ENCODE measurements at regions not wholly inside any gene's neighbourhood (a gene's known extent, or its start where the extent isn't known, plus 50 kb on each side); places are given as distances from the start of the nearest gene placed in this dataset.
"Not testable (repeated sequence)": the region's sequence is repeated elsewhere in the genome, so short reads cannot be mapped to it uniquely, and the experiment has no call there.

DNA sequence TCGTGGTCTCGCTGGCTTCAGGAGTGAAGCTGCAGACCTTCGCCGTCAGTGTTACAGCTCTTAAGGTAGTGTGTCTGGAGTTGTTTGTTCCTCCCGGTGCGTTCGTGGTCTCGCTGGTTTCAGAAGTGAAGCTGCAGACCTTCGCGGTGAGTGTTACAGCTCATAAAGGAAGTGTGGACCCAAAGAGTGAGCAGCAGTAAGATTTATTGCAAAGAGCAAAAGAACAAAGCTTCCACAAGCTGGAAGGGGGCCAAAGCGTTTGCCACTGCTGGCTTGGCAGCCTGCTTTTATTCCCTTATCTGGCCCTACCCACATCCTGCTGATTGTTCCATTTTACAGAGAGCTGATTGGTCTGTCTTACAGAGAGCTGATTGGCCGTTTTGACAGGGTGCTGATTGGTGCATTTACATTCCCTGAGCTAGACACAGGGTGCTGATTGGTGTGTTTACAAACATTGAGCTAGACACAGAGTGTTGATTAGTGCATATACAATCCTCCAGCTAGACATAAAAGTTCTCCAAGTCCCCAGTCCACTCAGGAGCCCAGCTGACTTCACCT, 1256.0 kb downstream of the STIM2 start:
- DNase-seq: not testable (repeated sequence)

DNA sequence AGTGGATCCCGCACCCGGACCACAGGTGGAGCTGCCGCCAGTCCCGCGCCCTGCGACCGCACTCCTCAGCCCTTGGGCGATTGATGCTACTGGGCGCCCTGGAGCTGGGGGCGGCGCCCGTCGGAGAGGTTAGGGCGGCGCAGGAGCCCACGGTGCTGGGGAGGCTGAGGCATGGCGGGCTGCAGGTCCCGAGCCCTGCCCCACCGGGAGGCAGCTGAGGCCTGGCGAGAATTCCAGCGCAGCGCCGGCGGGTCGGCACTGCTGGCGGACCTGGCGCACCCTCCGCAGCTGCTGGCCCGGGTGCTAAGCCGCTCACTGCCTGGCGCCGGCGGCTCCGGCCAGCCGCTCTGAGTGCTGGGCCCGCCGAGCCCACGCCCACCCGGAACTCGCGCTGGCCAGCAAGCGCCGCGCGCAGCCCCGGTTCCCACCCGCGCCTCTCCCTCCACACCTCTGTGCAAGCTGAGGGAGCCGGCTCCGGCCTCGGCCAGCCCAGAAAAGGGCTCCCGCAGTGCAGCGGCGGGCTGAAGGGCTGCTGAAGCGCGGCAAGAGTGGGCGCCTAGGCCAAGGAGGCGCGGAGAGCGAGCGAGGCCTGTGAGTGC, 1256.5 kb downstream of the STIM2 start:
- DNase-seq: no peak

DNA sequence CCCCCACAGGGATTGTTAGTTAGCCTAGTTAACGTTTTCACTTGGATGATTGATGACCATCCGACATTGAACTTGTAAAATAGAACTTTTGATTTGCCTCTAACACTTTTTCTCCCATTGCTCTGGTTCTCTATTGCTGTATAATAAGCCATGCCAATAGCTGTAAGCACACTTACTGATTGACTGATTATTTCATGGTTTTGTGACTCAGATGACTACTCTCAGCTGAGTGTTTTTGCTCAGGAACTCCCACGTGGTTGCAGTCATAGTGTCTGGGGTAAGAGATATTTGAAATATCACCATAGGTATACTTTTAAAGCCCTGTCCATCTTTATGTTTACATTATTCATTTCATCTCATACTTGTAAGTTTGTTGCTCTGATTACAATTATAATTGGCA, 1285.5 kb downstream of the STIM2 start:
- no peak for DNase-seq

DNA sequence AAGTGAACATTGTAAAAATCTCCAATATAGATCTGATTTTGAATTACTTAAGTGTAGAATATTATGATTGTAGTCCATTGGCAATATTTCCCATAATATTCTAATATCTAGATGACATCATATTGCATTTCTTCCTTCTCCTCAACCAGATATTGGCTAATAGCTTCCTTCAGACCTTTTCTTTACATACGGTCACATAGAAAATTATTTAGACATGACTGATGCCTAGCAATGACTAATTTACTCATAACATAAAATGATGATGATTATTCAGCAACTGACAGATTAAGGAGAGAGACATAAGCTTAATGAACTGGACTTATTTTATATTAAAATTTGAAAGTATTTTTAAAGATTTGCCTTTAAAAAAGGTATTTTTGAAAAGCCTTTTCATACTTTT, 1287.6 kb downstream of the STIM2 start:
- DNase-seq: no peak

DNA sequence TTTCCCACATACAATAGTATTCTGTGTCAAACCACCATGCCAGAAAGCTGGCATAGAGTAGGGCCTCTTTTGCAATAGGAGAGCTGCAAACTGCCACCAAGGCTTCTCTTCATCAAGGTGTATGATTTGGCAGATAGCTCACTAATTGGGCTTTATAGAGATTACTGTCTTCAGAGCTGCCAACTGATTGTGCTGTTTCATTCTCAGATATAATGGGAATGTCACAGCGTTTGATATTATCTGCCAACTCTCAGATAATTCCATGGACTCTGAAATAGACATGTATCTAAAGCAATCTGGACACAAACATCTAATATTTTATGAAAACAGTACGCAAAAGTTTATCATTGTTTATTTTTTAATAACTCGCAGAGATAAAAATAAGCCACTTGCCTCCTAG, 1289.1 kb downstream of the STIM2 start:
- DNase-seq: no peak

DNA sequence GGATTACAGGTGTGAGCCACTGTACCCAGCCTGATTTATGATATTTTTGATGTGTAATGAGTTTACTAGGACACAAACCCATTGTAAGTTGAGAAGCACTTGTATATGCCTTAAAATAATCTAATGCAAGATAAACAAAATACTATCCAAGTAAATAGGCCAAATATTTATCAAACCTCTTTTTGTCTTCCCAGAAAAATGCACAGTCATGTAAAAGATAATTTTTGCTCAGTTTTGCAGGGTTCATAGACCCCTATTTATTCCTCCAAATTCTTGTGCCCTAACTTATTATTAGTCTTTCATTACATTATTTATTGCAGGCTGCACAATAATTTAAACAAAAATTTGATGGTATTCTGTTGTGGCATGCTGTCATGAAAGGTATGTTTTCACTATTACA, 1290.7 kb downstream of the STIM2 start:
- DNase-seq: no peak

DNA sequence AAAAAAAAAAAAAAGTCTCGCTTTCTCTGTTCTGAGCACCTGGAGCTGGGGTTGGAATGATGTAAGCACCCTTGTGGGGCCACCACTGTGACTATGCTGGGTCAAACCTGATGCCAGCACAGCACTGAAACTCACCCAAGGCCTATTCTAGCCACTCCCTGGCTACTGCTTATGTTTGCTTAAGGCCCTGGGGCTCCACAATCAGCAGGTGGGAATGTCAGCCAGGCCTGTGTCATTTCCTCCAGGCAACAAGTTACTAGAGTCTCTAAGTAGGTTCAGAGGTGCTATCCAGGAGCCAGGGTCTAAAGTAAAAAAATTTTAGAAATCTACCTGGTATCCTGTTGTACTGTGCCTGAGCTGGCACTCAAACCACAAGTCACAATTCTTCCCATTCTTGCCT, 1306.8 kb downstream of the STIM2 start:
- DNase-seq: no peak

DNA sequence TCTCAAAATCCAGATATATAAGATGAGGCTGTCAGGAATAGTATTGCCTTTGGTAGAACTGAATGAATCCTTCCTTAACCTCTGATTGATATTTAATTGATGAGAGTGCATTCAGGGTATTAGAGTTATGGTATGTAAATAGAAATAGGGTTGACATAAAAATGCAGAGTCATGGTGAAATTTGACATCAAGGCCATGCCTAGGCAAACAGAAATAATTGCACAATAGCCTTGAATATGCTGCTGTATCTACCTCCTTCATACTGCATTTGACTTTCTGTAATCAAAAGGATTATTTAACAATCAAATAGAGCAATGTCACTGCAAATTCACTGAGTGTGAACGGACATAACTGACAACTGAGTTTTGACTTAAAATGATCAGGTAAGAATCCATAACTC, 1316.3 kb downstream of the STIM2 start:
- DNase-seq: no peak

DNA sequence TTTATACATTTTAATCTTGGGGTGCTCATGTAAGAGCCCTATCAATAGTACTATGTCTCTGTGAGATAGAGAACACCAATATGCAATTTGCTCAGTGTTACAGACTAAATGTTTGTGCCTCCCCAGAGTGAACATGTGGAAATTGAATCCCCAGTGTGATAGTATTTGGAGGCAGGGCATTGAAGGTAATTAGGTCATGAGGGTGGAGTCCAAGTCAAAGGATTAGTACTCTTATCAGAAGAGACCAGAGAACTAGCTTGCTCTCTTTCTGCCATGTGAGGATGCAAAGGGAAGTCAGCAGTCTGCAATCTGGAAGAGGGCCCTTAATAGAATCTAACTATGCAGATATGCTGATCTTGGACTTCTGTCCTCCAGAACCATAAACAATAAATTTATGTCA, 1317.0 kb downstream of the STIM2 start:
- no peak for DNase-seq

DNA sequence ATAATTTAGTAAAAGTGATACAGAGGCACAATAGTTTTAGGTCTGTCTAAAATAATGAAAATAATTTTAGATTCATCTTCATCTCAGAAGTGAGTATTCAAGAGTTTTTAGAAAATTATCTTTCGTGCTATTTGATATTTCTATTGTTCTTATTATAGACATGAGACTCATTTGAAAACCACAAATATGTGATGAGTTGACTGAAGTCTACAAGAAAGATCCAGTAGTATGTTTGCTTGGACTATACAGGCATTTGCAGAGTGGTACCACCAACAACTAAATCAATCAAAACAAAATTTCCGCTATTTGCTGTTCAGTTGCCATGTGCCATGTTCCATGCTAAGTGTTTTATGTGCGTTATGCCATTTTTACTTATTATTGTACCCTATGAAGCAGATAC, 1318.5 kb downstream of the STIM2 start:
- DNase-seq: no peak

DNA sequence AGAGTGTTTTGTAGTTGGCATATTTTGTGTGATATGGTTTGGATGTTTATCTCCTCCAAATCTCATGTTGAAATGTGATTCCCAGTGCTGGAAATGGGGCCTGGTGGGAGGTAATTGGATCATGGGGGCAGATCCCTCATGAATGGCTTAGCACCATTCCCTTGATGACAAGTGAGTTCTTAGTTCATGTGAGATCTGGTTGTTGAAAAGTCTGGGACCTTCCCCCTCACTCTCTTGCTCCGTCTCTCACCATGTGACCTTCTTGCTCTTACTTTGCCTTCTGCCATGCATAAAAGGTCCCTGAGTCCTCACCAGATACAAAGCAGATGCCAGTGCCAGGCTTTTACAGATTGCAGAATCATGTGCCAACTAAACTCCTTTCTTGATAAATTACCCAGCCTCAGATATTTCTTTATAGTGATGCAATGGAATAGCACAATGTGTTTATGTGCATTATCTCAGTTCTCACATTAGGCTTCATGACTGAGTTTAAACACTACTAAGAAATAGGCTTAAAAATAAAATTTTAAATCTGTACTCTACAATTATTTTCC, 1348.8 kb downstream of the STIM2 start:
- no peak for DNase-seq

DNA sequence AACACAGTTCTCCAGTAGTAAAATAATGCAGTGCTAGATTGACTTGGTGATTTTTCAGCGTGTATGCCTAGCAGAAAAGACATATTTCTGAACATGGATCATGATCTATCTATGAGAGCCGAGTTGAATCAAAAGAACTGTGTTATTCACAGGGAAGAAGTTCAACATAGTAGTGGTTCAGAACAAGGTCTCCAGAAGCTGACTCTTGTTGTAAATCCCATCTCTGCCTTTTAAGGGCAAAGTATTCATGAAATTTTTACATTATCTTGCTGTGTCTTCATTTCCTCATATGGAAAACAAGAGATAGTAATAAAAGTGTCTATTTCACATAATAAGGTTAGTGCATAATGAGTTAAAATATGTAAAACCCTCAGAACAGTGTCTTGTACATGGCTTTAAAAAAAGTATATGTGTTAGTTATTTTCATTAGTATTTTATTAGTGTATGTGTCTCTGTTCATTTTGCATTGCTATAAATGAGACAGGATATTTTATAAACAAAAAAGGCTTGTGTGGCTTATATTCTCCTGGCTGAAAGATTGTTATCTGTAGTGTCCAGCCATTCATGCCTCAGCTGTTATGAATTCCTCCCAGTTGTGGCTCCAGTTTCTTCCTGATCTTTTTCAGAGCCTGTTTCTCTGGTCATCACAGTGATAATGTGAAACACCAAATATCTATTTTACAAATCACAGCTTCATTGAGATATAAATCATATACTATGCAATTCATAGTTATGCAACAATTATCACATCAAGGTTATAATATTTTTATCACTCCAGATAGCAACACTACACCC, 1351.2 kb downstream of the STIM2 start:
- DNase-seq: no peak

DNA sequence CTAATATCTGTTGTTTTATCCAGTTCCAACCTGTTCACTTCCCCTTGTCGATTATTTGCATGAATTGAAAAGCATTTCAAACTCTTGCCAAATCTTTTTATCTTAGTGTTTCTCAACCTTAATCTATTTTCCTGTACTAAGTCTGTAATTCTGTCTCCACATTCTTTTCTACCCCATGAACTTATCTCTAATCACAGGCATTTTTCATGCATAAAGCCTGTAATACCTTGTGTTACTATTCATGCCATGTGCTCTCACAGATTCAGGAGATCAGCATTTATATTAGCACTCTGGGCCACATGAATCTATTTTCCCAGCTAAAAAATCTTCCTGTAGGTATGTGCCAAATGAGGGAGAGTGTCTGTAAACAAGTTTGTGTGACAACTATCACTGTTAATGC, 1360.9 kb downstream of the STIM2 start:
- DNase-seq: no peak

DNA sequence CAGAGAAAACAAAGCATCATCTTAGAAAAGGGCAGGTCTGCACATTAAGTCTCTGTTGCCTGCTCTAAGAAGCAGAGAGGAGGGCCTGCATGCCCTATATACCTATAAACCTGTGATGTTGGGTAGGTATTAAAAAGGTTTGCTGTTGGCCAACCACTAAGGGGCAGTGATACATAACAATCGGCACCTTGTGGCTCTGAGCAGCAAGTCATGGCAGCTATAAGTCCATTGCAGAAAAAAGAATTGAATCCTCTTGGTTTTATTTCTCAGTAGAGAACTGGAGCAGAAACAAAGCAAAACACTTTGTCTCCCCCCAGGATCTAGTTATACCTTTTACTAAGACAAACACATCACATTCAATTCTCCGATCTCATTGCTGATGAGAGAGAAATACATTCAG, 1364.4 kb downstream of the STIM2 start:
- DNase-seq: no peak

DNA sequence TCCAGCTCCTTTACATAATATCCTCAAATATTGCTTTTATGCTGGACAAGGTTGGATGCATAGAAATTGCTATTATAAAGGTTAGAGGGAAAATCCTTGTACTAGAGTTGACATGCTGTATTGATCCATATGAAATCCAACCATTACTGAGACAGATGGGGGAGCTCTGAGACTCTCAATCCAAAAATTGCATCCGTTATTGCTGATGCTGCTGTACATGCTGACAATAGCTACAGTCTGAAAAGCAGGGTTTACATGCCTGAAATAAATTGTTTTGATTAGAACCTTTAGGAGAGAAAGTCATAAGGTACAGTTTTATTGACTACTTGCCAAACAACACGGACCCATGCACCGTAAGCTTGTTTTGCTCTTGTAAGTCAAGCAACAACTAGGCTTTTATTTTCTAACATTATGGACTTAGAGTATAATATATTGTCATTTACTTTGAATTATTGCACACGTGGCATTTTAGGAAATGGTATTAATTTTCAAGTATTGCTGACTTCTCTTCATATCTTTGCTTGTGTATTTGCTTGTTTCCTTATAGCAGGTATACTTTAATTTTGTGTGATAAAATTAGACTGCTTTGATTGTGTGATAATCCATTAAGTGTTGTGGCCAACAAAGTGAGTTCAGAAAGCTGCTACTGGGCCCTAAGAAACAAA, 1365.2 kb downstream of the STIM2 start:
- no peak for DNase-seq

DNA sequence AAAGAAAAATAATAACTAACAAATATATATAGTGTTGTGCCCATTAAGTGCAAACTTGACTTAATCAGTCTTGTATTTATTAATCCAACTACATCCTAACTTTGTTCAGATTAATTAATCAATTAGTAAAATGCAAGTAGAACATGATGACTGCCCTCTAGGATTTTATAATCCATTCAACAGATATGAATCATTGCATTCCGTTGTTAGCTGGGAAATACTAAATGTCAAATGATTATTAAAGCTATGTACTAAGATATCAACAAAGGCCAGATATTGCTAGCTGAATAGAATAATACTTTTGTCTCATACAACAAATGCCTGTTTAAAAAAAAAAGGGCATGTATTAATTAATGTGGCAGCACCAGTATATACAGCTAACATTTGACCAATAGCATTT, 1366.3 kb downstream of the STIM2 start:
- no peak for DNase-seq

DNA sequence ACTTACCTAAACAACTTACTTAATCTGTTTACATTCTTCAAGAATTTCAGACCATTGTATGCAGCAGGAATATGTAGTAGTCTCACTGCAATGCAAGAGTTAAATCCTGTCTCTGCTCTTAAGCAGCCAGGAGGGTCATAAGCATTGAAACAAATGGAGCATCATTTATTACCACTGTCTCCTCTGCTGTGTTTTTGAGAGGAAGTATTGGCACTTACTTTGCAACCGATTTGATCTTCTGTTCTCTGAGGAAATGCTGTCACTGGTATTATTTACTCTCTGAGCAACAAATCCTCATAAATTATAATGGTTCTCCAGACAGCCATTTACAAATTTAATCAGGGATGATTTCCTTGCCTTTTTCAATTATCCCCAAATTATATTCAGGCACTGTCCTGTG, 1367.1 kb downstream of the STIM2 start:
- DNase-seq: no peak

DNA sequence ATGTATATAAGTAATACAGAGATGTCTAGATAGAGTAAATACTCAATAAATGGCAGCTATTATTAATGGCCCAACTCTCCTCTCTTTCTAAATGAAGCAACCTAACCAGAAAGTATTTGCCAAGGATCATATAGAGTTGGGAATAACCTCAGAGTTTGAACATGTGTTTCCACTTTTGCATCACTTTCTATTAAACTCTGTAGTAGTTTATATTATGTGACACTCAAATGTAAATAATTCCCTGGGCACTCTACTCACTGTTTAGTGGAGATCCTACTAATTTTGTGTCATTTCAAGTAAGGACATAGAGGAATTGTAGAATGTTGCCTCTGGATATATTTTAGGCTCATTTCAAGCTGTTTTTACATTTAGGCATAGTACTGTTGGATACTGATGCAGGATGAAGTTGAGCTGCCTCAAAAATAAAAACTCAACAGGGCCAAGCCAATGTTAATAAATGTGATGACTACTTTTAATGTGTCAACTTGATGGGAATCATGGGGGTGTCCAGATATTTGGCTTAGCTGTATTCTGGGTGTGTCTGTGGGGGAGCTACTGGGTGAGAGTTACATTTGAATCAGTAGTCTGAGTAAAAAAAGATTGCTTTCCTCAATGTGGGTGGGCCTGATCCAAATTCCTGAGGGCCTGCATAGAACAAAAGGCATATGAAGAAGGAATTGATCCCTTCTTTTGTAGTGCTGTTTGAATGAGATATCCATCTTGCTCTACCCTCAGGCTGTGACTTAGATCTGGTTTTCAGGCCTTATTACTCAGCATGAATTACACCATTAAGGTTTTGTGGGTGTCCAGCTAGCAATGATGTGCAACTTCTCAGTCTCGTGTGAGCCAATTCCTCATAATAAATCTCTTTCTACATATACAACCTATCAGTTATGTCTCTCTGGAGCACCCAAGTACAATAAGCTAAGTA, 1368.2 kb downstream of the STIM2 start:
- no peak for DNase-seq

DNA sequence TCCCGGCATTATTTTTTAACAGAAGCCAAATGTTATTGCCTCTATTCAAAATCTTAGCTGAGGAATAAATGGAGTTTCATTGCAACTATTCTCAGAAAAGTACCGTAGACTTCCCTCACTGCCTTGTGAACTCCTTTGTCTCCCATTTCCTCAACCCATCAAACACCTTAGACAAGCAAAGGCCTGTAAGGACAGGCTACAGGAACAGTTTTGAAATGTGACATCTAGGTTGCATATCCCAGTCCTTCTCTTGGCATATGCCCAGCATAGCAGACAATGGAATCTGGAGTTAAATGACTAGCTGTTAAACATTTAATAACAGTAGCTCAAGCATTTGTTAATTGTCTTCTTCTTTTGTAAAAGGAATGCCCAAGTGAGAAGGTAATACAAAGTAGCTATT, 1371.7 kb downstream of the STIM2 start:
- DNase-seq: no peak

DNA sequence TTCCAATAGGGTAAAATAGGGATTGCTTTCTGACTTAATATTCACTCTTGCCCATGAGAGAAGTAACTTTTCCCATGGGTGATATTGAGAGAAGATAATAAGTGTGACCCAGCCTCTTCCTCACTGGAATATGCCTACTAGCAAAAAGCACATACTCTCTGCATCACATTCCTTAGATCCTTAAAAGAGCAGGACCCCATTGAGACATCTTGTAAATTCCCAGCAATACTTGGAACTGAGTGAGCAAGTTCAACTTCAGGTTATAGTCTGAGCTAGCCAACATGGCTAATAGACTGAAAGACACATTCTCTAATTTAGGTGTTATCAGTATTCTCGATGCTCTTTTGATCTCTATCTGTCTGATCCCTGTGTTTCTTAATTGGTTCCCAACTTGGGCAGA, 1372.3 kb downstream of the STIM2 start:
- DNase-seq: no peak

DNA sequence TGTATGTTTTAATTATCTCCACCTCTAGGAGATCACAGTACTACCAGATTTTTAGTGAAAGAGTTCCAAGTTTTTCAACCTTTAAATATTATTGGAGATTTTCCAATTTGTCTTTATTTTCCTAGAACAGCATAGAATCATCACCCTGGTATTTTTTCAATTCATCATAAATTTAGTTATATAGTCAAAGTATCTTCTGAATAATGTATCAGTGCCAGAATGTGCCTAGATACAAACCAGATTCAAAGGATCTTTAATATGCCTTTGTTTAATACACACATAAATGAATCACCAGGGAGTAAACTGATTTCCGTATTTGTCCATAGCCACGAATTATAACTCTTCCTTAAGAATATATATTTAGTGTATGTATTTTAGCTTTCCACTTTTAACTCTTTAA, 1373.1 kb downstream of the STIM2 start:
- no peak for DNase-seq

DNA sequence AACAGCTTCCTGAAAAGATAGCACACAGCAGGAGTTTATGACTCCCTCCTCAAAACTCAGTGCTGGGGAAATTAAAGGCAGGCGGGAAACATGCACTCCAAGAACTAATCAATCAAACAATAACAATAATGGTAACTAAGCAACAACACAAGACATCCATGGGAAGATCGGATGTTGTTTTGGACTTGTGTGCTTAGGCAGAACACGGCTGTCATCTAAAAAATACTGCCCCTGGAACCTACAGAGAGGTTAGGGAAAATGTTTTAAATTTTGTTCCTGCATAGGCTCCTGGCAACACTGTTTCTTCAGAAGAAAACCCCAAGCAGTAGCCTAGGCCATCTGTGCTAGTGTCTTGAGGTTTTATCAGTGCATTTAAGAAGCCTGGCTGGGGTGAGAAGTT, 1378.2 kb downstream of the STIM2 start:
- no peak for DNase-seq

DNA sequence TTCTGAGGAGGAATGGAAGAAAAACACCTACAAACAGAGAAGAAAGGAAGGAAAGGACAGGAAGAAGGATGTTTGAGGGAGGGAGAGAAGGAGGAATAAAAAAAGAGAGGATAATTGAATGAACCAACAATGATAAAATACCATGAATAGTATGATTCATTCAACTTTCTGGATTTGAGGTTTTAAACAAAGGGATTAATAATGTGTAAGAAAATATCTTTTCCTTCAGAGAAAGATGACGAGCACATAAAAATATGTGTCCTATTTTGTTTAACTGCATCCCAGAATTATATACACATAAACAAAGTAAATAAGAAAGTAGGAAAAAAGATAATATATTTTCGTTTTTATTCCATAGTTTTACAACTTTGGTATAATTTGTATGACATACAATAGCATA, 1380.4 kb downstream of the STIM2 start:
- DNase-seq: no peak

Measured in SIG-M5 (cell line).